Endothelial cell of umbilical vein (primary cell): ENCODE measurements at regions not wholly inside any gene's neighbourhood (a gene's known extent, or its start where the extent isn't known, plus 50 kb on each side); places are given as distances from the start of the nearest gene placed in this dataset.

Experiments used
- BruUV-seq: library from RNA; stranded (reverse); fragments of 400-500 nt; replicated peaks from 2 replicates; lab custom pipeline; 2021; lab: Mats Ljungman, UMichigan
- CTCF ChIA-PET: fragments of 300-600, 350-600 bp; sonication (Branson Sonifier 250); formaldehyde crosslinking; loops from one replicate; lab custom pipeline; 2021; ENCODE audit warnings: antibody characterized with exemption, inconsistent platforms; lab: Charles Lee
- POLR2A ChIA-PET: fragments of 300-600, 350-600 bp; sonication (Branson Sonifier 250); formaldehyde crosslinking; loops from one replicate; lab custom pipeline; 2021; ENCODE audit warnings: antibody characterized with exemption, inconsistent platforms; lab: Charles Lee
- DNase-seq: peaks from one replicate; pipeline ENCODE4 v3.0.0-alpha.2; 2011; ENCODE audit warnings: low read depth, low spot score
- FAIRE-seq: peaks from 2 replicates; lab custom pipeline; 2011; peaks lifted over from hg19 to GRCh38; lab: Jason Lieb, UNC
- H2AFZ ChIP-seq: 2 replicates; pipeline ENCODE4 v1.6.0; 2012; ENCODE audit warnings: low read depth, low read length, control low read depth, inconsistent platforms
- H3K27ac ChIP-seq: 2 replicates; pipeline ENCODE4 v1.5.1; 2011; ENCODE audit warnings: low read depth, mild to moderate bottlenecking, control low read depth, low read length, moderate library complexity; ENCODE audit not compliant: insufficient read depth
- H3K27me3 ChIP-seq, 2 experiments: 2 replicates each; pipeline versions ENCODE4 v1.6.0 to v1.6.1; 2011; ENCODE audit warnings: low read length in 2 of 2, mixed read lengths in 1 of 2; ENCODE audit not compliant: control insufficient read depth in 2 of 2, insufficient read depth in 2 of 2
- H3K36me3 ChIP-seq, 2 experiments: 2 replicates in 1 of 2; 3 replicates in 1 of 2; pipeline ENCODE4 v1.5.1; 2011; ENCODE audit warnings: low read length in 2 of 2, mild to moderate bottlenecking in 1 of 2, moderate library complexity in 1 of 2; ENCODE audit not compliant: control insufficient read depth in 2 of 2, insufficient read depth in 2 of 2; ENCODE audit errors: extremely low read depth in 1 of 2
- H3K4me1 ChIP-seq: 3 replicates; pipeline ENCODE4 v1.5.1; 2011; ENCODE audit warnings: mild to moderate bottlenecking, low read length; ENCODE audit not compliant: control insufficient read depth, insufficient read depth; ENCODE audit errors: extremely low read depth
- H3K4me2 ChIP-seq: 2 replicates; pipeline ENCODE4 v1.6.1; 2011; ENCODE audit warnings: low read length, control low read depth, mixed read lengths; ENCODE audit not compliant: insufficient read depth
- H3K4me3 ChIP-seq, 3 experiments: fragments of 200-600 bp in 1 of 3; sonication (generic), shearing (Covaris generic) in 1 of 3; replicated peaks in 1 of 3; 2 replicates each; pipeline ENCODE4 v1.5.1; 2011 to 2016; ENCODE audit warnings: control low read depth in 3 of 3, low read length in 3 of 3, mild to moderate bottlenecking in 2 of 3, inconsistent platforms in 1 of 3, low read depth in 1 of 3, moderate library complexity in 1 of 3; ENCODE audit not compliant: insufficient read depth in 1 of 3
- H3K79me2 ChIP-seq: 2 replicates; pipeline ENCODE4 v1.6.0; 2012; ENCODE audit warnings: low read length, inconsistent platforms; ENCODE audit not compliant: control insufficient read depth, insufficient read depth
- H3K9ac ChIP-seq: replicated peaks from 2 replicates; pipeline ENCODE3; 2011; ENCODE audit warnings: low read length, control low read depth; ENCODE audit not compliant: insufficient read depth; ENCODE audit errors: extremely low read depth
- H3K9me1 ChIP-seq: replicated peaks from 3 replicates; pipeline ENCODE4 v1.6.0; 2011; ENCODE audit warnings: mild to moderate bottlenecking, low read length; ENCODE audit not compliant: control insufficient read depth, insufficient read depth; ENCODE audit errors: extremely low read depth
- H3K9me3 ChIP-seq: replicated peaks from 2 replicates; pipeline ENCODE4 v1.5.1; 2012; ENCODE audit warnings: low read length, inconsistent platforms; ENCODE audit not compliant: control insufficient read depth, insufficient read depth
- H4K20me1 ChIP-seq: replicated peaks from 2 replicates; pipeline ENCODE3; 2011; ENCODE audit warnings: mild to moderate bottlenecking, low read length; ENCODE audit not compliant: control insufficient read depth, insufficient read depth; ENCODE audit errors: extremely low read depth
- CTCF ChIP-seq, 2 donors: IDR thresholded peaks; 1 replicate in 1 of 2; 2 replicates in 1 of 2; pipeline ENCODE4 v1.5.1; 2011; ENCODE audit warnings: low read length in 2 of 2, mild to moderate bottlenecking in 2 of 2, moderate library complexity in 2 of 2, control low read depth in 1 of 2, inconsistent platforms in 1 of 2, low read depth in 1 of 2; ENCODE audit not compliant: insufficient read depth in 1 of 2; ENCODE audit errors: extremely low read depth in 1 of 2
- EZH2 ChIP-seq: IDR thresholded peaks from 2 replicates; pipeline ENCODE4 v1.6.1; 2012; ENCODE audit warnings: borderline replicate concordance, low read depth, mild to moderate bottlenecking, moderate library complexity, low read length, inconsistent platforms; ENCODE audit not compliant: severe bottlenecking
- FOS ChIP-seq: IDR thresholded peaks from 2 replicates; pipeline ENCODE4 v1.6.1; 2011; ENCODE audit warnings: mild to moderate bottlenecking, low read length, moderate library complexity, borderline replicate concordance; ENCODE audit not compliant: insufficient read depth
- GATA2 ChIP-seq: IDR thresholded peaks from 2 replicates; pipeline ENCODE4 v1.7.0; 2011; ENCODE audit warnings: low read depth, mild to moderate bottlenecking, moderate library complexity, mixed read lengths, low read length; ENCODE audit not compliant: insufficient read length, insufficient read depth
- JUN ChIP-seq: IDR thresholded peaks from 2 replicates; pipeline ENCODE4 v1.6.1; 2011; ENCODE audit warnings: borderline replicate concordance, low read depth; ENCODE audit not compliant: insufficient read length, insufficient read depth
- MAX ChIP-seq: IDR thresholded peaks from 2 replicates; pipeline ENCODE4 v1.6.1; 2011; ENCODE audit not compliant: insufficient read depth, insufficient read length
- MYC ChIP-seq: IDR thresholded peaks from one replicate; pipeline ENCODE4 v1.6.1; 2011; ENCODE audit warnings: mild to moderate bottlenecking, low read depth, low read length
- POLR2A ChIP-seq: IDR thresholded peaks from 2 replicates; pipeline ENCODE4 v1.6.1; 2012; ENCODE audit warnings: low read depth, mild to moderate bottlenecking, control low read depth, low read length
- POLR2AphosphoS5 ChIP-seq: IDR thresholded peaks from 2 replicates; pipeline ENCODE4 v1.6.1; 2012; ENCODE audit warnings: low read depth, mild to moderate bottlenecking, control low read depth, low read length, moderate library complexity; ENCODE audit not compliant: insufficient read depth
- dilution Hi-C: fragments of 300-500 bp; cut with MboI; formaldehyde crosslinking; loops from one replicate; pipeline ENCODE4 v1.15.0; 2019; ENCODE audit warnings: low sequenced_read_pairs; ENCODE audit not compliant: extremely low pct_ligation_motif_present
- intact Hi-C: fragments of 100-400 bp; cut with micrococcal nuclease; formaldehyde crosslinking; loops from one replicate; pipeline ENCODE4 v1.10.0; 2022

- DNase-seq = no peak
- Histone ChIP-seq H3K9me1 (no peaks in the 10 kb centered on the region), H4K20me1 (no peaks in the 10 kb centered on the region), H3K4me1 (no peaks in the 10 kb centered on the region), H3K27ac (no peak overlapping the region), H3K79me2 (no peaks in the 10 kb centered on the region), H3K4me2 (no peak overlapping the region), H3K4me3 (no peak overlapping the region), H3K9me3 (peaks cover 9% of the 10 kb centered on the region), H2AFZ (no peak overlapping the region), H3K36me3 (no peaks in the 10 kb centered on the region), H3K9ac (no peak overlapping the region), H3K27me3 (no peaks in the 10 kb centered on the region)
- TF ChIP-seq MAX (no peak), EZH2 (no peak), POLR2A (no peak), MYC (no peak), POLR2AphosphoS5 (no peak), JUN (no peak), GATA2 (no peak), CTCF (IDR thresholded peaks at IDR 0.05; ENCODE audit: extremely low read depth in 1 of 2, insufficient read depth in 1 of 2, low read depth in 1 of 2, low read length in 2 of 2) (no peak), FOS (no peak)
- intact Hi-C loops = no loop called here
- no peak for FAIRE-seq
- dilution Hi-C loops = no loop called here
- no TSS peak for BruUV-seq
- ChIA-PET CTCF (no interaction called here), POLR2A (no interaction called here)
These were observed 81.7 kb upstream of the CTNND2 start for GRCh38 chr5:11985993-11986392.
